ENCODE measurements at regions not wholly inside any gene's neighbourhood (a gene's known extent, or its start where the extent isn't known, plus 50 kb on each side); places are given as distances from the start of the nearest gene placed in this dataset.

GRCh38 chr4:159012381-159012780, 90.5 kb upstream of the RAPGEF2 start:
- no peak for DNase-seq (ENCODE audit: low read depth)
- no peak overlapping the region for H3K4me3 ChIP-seq (ENCODE audit: low read depth, low read length)
- TF ChIP-seq CTCF (IDR thresholded peaks at IDR 0.05; ENCODE audit: low read depth, low read length, missing control alignments), result no peak

GRCh38 chr4:159013692-159014091, 89.2 kb upstream of the RAPGEF2 start:
- H3K4me3 ChIP-seq (ENCODE audit: low read depth, low read length), result no peak overlapping the region
- no peak for DNase-seq (ENCODE audit: low read depth)
- no peak for TF ChIP-seq CTCF (IDR thresholded peaks at IDR 0.05; ENCODE audit: low read depth, low read length, missing control alignments)

DNA sequence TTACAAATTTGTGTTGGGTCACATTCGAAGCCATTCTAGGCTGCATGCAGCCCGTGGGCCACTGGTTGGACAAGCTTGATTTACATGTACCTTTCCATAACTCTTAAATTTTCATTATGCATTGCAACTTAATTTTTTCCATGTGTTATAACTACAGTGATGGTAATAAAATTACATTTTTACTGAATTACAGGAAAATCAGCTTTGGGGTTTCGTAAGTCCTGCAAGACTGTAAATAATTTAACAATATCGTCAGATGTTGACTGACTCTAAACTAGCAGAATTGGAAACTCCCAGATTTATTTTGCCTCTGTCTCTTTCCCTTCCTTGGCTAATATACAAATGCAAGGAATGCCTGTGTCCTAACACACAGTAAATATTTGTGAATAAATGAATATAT, 88.0 kb upstream of the RAPGEF2 start:
- no peak for DNase-seq (ENCODE audit: low read depth)
- H3K4me3 ChIP-seq (ENCODE audit: low read depth, low read length), result no peak overlapping the region
- TF ChIP-seq CTCF (IDR thresholded peaks at IDR 0.05; ENCODE audit: low read depth, low read length, missing control alignments), result no peak

GRCh38 chr4:159015841-159016240, 87.0 kb upstream of the RAPGEF2 start:
- DNase-seq (ENCODE audit: low read depth), result no peak
- no peak for TF ChIP-seq CTCF (IDR thresholded peaks at IDR 0.05; ENCODE audit: low read depth, low read length, missing control alignments)
- no peak overlapping the region for H3K4me3 ChIP-seq (ENCODE audit: low read depth, low read length)

DNA sequence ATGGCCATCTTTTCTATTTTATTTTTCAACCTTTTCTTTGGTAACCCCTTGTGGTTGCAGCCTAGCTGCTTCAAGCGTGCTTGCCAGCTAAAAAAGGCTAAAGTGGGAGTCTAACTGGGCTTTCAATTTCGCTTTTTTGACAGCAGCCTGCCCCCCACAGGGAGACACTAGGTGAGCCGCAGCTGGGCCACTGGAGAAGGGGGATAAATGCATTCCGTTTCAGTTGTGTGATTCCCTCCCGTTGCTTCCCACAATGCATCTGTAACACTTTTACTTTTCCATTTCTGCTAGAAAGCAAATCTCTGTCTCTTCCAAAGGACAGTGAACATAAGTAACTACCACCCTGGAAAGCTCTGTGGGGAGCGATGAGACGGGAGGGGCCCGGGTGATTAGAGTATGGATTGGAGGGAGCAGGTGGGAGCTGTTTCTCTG, 86.3 kb upstream of the RAPGEF2 start:
- DNase-seq (ENCODE audit: low read depth), result no peak
- H3K4me3 ChIP-seq (ENCODE audit: low read depth, low read length), result no peak overlapping the region
- TF ChIP-seq CTCF (IDR thresholded peaks at IDR 0.05; ENCODE audit: low read depth, low read length, missing control alignments), result peak; percentile 24

- no peak for DNase-seq (ENCODE audit: low read depth)
Observed at GRCh38 chr4:159017323-159018026, 85.4 kb upstream of the RAPGEF2 start.

More at GRCh38 chr4:159017323-159018026, 85.4 kb upstream of the RAPGEF2 start:
- H3K4me3 ChIP-seq (ENCODE audit: low read depth, low read length), result no peak overlapping the region
- no peak for TF ChIP-seq CTCF (IDR thresholded peaks at IDR 0.05; ENCODE audit: low read depth, low read length, missing control alignments)
